Spleen (tissue), 11 donors: ENCODE measurements at regions not wholly inside any gene's neighbourhood (a gene's known extent, or its start where the extent isn't known, plus 50 kb on each side); places are given as distances from the start of the nearest gene placed in this dataset.

Experiments used
- DNase-seq: peaks from one replicate; pipeline ENCODE4 v3.0.0-alpha.2; 2020
- H3K27ac ChIP-seq, 8 donors: fragments of 200-600 bp; sonication (generic) in 7 of 8; 1 replicate in 4 of 8; 2 replicates in 4 of 8; pipeline versions ENCODE4 v1.5.0 to v1.8.0; 2016 to 2021; ENCODE audit warnings: inconsistent platforms in 4 of 8, mild to moderate bottlenecking in 4 of 8, moderate library complexity in 1 of 8
- H3K27me3 ChIP-seq, 7 donors: fragments of 200-600 bp; sonication (generic) in 6 of 7; replicated peaks in 1 of 7; 1 replicate in 4 of 7; 2 replicates in 3 of 7; pipeline versions ENCODE4 v1.5.0 to v1.8.0; 2016 to 2021; ENCODE audit warnings: inconsistent platforms in 3 of 7, mild to moderate bottlenecking in 1 of 7
- H3K36me3 ChIP-seq, 6 donors: fragments of 200-600 bp; sonication (generic) in 5 of 6; 1 replicate in 4 of 6; 2 replicates in 2 of 6; pipeline versions ENCODE4 v1.5.0 to v1.8.0; 2016 to 2021; ENCODE audit warnings: inconsistent platforms in 2 of 6
- H3K4me1 ChIP-seq, 6 donors: fragments of 200-600 bp; sonication (generic) in 5 of 6; 1 replicate in 3 of 6; 2 replicates in 3 of 6; pipeline versions ENCODE4 v1.5.0 to v1.8.0; 2016 to 2021; ENCODE audit warnings: inconsistent platforms in 3 of 6
- H3K4me3 ChIP-seq, 8 donors: fragments of 200-600 bp; sonication (generic) in 7 of 8; 1 replicate in 4 of 8; 2 replicates in 4 of 8; pipeline versions ENCODE4 v1.5.0 to v1.8.0; 2016 to 2021; ENCODE audit warnings: inconsistent platforms in 4 of 8, mild to moderate bottlenecking in 4 of 8, moderate library complexity in 2 of 8
- H3K9me3 ChIP-seq, 8 donors: fragments of 200-600 bp; sonication (generic) in 7 of 8; 1 replicate in 4 of 8; 2 replicates in 4 of 8; pipeline versions ENCODE4 v1.5.0 to v1.8.0; 2016 to 2021; ENCODE audit warnings: inconsistent platforms in 4 of 8
- CTCF ChIP-seq, 11 experiments: fragments of 200-600 bp in 7 of 11; fragments of 450-650 bp in 4 of 11; sonication (generic) in 4 of 11; IDR thresholded peaks in 8 of 11; conservative IDR thresholded peaks in 3 of 11; 1 replicate in 7 of 11; 2 replicates in 4 of 11; pipeline versions ENCODE4 v1.4.0 to v1.8.0; 2016 to 2021; ENCODE audit warnings: antibody characterized with exemption in 11 of 11, inconsistent platforms in 4 of 11, mild to moderate bottlenecking in 1 of 11
- POLR2A ChIP-seq, 3 donors: fragments of 450-650 bp; IDR thresholded peaks; one replicate each; pipeline ENCODE4 v1.5.1; 2017; ENCODE audit warnings: antibody characterized with exemption in 3 of 3, mild to moderate bottlenecking in 1 of 3
- POLR2AphosphoS5 ChIP-seq, 3 donors: sonication (generic); formaldehyde crosslinking; IDR thresholded peaks; one replicate each; pipeline ENCODE4 v1.5.1; 2017; ENCODE audit warnings: antibody characterized with exemption in 3 of 3
- whole genome bisulfite sequencing, 5 donors: extraction: QIAGEN DNeasy Blood & Tissue Kit in 3 of 5; methylation state at CpG; one replicate each; pipeline versions ENCODE4 v1.1.5 to v1.1.7; 2013 to 2018; 5-methylcytosine and 5-hydroxymethylcytosine counted together
- intact Hi-C: fragments of 100-400 bp; cut with DNase I; formaldehyde crosslinking; loops from one replicate; pipeline ENCODE4 v1.15.0; 2023; ENCODE audit warnings: low total_unique reads
- donor health status: healthy with polysubstance abuse.
- donor health status: DM: no; HTN: no; CAD: no; lungs with moderate emphysema.
- donor health status: DM: no; HTN: no; CAD: no.
- donor health status: Bipolar disorder and iron deficiency.
- donor health status: healthy.
- donor health status: DM: no; HTN: no; CAD: no.
- donor health status: DM: yes; HTN: yes; CAD: no.

GRCh38 chr9:7854763-7855162 lies 55.2 kb upstream of the DMAC1 start:
- Histone ChIP-seq H3K36me3 (no peaks in the 10 kb centered on the region), H3K27ac (no peak overlapping the region), H3K4me3 (no peak overlapping the region), H3K27me3 (no peaks in the 10 kb centered on the region), H3K9me3 (no peaks in the 10 kb centered on the region), H3K4me1 (no peaks in the 10 kb centered on the region)
- WGBS, 5 donors, result 67 to 91% (median 82%) methylated on average over 4 of the region's 4 CpGs
- intact Hi-C loops, result no loop called here
- no peak for DNase-seq
- TF ChIP-seq CTCF (IDR thresholded peaks at IDR 0.05 in 8 of 11, conservative IDR thresholded peaks at IDR 0.05 in 3 of 11) (no peak), POLR2AphosphoS5 (IDR thresholded peaks at IDR 0.05) (no peak), POLR2A (IDR thresholded peaks at IDR 0.05) (no peak)
